Smooth muscle cell (in vitro differentiated cells): ENCODE measurements at regions not wholly inside any gene's neighbourhood (a gene's known extent, or its start where the extent isn't known, plus 50 kb on each side); places are given as distances from the start of the nearest gene placed in this dataset.

Source experiments
- DNase-seq: peaks from one replicate; lab custom pipeline; 2025; ENCODE audit not compliant: unreplicated experiment; lab: John Stamatoyannopoulos, UW
- H2AFZ ChIP-seq: fragments of 200-600 bp; sonication (generic); 2 replicates; pipeline ENCODE4 v1.6.0; 2016; ENCODE audit warnings: antibody characterized with exemption, low read depth, mild to moderate bottlenecking
- H3F3A ChIP-seq: fragments of 200-600 bp; sonication (generic); 2 replicates; pipeline ENCODE4 v1.6.0; 2017; ENCODE audit warnings: antibody characterized with exemption, low read depth
- H3K27ac ChIP-seq: fragments of 200-600 bp; sonication (generic); 2 replicates; pipeline ENCODE4 v1.5.1; 2016; ENCODE audit warnings: low read depth, mild to moderate bottlenecking
- H3K27me3 ChIP-seq: fragments of 200-600 bp; sonication (generic); 2 replicates; pipeline ENCODE4 v1.6.1; 2016; ENCODE audit warnings: low read depth, mild to moderate bottlenecking
- H3K36me3 ChIP-seq: fragments of 200-600 bp; sonication (generic); 2 replicates; pipeline ENCODE4 v1.5.1; 2016; ENCODE audit warnings: low read depth
- H3K4me1 ChIP-seq: fragments of 200-600 bp; sonication (generic); 2 replicates; pipeline ENCODE4 v1.5.1; 2016; ENCODE audit warnings: low read depth
- H3K4me2 ChIP-seq: fragments of 200-600 bp; sonication (generic); 2 replicates; pipeline ENCODE4 v1.6.0; 2016; ENCODE audit warnings: mild to moderate bottlenecking
- H3K4me3 ChIP-seq: fragments of 200-600 bp; sonication (generic); 2 replicates; pipeline ENCODE4 v1.5.1; 2016; ENCODE audit warnings: mild to moderate bottlenecking
- H3K79me2 ChIP-seq: fragments of 200-600 bp; sonication (generic); 2 replicates; pipeline ENCODE4 v1.6.0; 2016; ENCODE audit warnings: low read depth, mild to moderate bottlenecking
- H3K9ac ChIP-seq: fragments of 200-600 bp; sonication (generic); 2 replicates; pipeline ENCODE4 v1.6.0; 2016; ENCODE audit warnings: low read depth
- H3K9me3 ChIP-seq: fragments of 200-600 bp; sonication (generic); replicated peaks from 2 replicates; pipeline ENCODE4 v1.5.1; 2016; ENCODE audit warnings: low read depth
- H4K20me1 ChIP-seq: fragments of 200-600 bp; sonication (generic); 2 replicates; pipeline ENCODE4 v1.6.0; 2016; ENCODE audit warnings: low read depth
- CTCF ChIP-seq: fragments of 200-600 bp; sonication (generic); IDR thresholded peaks from 2 replicates; pipeline ENCODE4 v1.5.1; 2017; ENCODE audit warnings: borderline replicate concordance, mild to moderate bottlenecking, antibody characterized with exemption; ENCODE audit not compliant: insufficient read depth, poor library complexity, severe bottlenecking
- WGBS: methylation state at CpG from one replicate; pipeline ENCODE4 v1.1.7; 2016; ENCODE audit warnings: low lambda C conversion rate; 5-methylcytosine and 5-hydroxymethylcytosine counted together

- Histone ChIP-seq H3K27me3 (no peaks in the 10 kb centered on the region), H3K9ac (no peak overlapping the region), H3F3A (no peaks in the 10 kb centered on the region), H3K4me3 (no peak overlapping the region), H3K79me2 (no peaks in the 10 kb centered on the region), H3K27ac (no peak overlapping the region), H4K20me1 (no peaks in the 10 kb centered on the region), H3K4me1 (no peaks in the 10 kb centered on the region), H2AFZ (no peak overlapping the region), H3K9me3 (no peaks in the 10 kb centered on the region), H3K36me3 (no peaks in the 10 kb centered on the region), H3K4me2 (no peak overlapping the region)
- 89% methylated on average over 2 of the region's 2 CpGs for WGBS
- TF ChIP-seq CTCF = no peak
- no peak for DNase-seq
Observed at GRCh38 chr1:78434351-78434750, 56.4 kb upstream of the PTGFR start.

GRCh38 chr1:78436961-78437360 lies 53.8 kb upstream of the PTGFR start:
- H3K4me3 ChIP-seq = no peak overlapping the region
- no peaks in the 10 kb centered on the region for H4K20me1 ChIP-seq
- H3K27me3 ChIP-seq = no peaks in the 10 kb centered on the region
- no peak overlapping the region for H3K9ac ChIP-seq
- 37% methylated on average over 1 of the region's 1 CpG for WGBS
- no peak for TF ChIP-seq CTCF
- no peak overlapping the region for H3K4me2 ChIP-seq
- no peaks in the 10 kb centered on the region for H3F3A ChIP-seq
- H3K36me3 ChIP-seq = no peaks in the 10 kb centered on the region
- no peaks in the 10 kb centered on the region for H3K9me3 ChIP-seq
- no peak overlapping the region for H3K27ac ChIP-seq
- H3K4me1 ChIP-seq = no peaks in the 10 kb centered on the region
- DNase-seq = no peak
- H2AFZ ChIP-seq = no peak overlapping the region
- H3K79me2 ChIP-seq = no peaks in the 10 kb centered on the region

- no peak overlapping the region for H3K4me2 ChIP-seq
- H3F3A ChIP-seq = no peaks in the 10 kb centered on the region
- H4K20me1 ChIP-seq = no peaks in the 10 kb centered on the region
- H3K27me3 ChIP-seq = no peaks in the 10 kb centered on the region
- no peak for TF ChIP-seq CTCF
- no peak overlapping the region for H3K4me3 ChIP-seq
- no peaks in the 10 kb centered on the region for H3K36me3 ChIP-seq
- no peaks in the 10 kb centered on the region for H3K4me1 ChIP-seq
- no peak overlapping the region for H3K9ac ChIP-seq
- 33% methylated on average over 5 of the region's 5 CpGs for WGBS
- DNase-seq = no peak
- peak overlapping the region; percentile 28 for H2AFZ ChIP-seq
- H3K27ac ChIP-seq = no peak overlapping the region
- no peaks in the 10 kb centered on the region for H3K9me3 ChIP-seq
- H3K79me2 ChIP-seq = no peaks in the 10 kb centered on the region
Observed at GRCh38 chr1:78437396-78437795, 53.4 kb upstream of the PTGFR start.

- H3K27ac ChIP-seq = no peak overlapping the region
- WGBS = 94% methylated on average over 1 of the region's 1 CpG
- no peak overlapping the region for H2AFZ ChIP-seq
- H3K4me2 ChIP-seq = no peak overlapping the region
- H3K4me3 ChIP-seq = no peak overlapping the region
- H3K4me1 ChIP-seq = no peaks in the 10 kb centered on the region
- no peaks in the 10 kb centered on the region for H3K79me2 ChIP-seq
- no peaks in the 10 kb centered on the region for H3K27me3 ChIP-seq
- no peaks in the 10 kb centered on the region for H3F3A ChIP-seq
- H3K9ac ChIP-seq = no peak overlapping the region
- no peak for DNase-seq
- TF ChIP-seq CTCF = no peak
- H3K9me3 ChIP-seq = no peaks in the 10 kb centered on the region
- H3K36me3 ChIP-seq = no peaks in the 10 kb centered on the region
- no peaks in the 10 kb centered on the region for H4K20me1 ChIP-seq
Observed at GRCh38 chr1:78437941-78438340, 52.8 kb upstream of the PTGFR start.
